Spinal cord (tissue), 9 donors: ENCODE measurements at regions not wholly inside any gene's neighbourhood (a gene's known extent, or its start where the extent isn't known, plus 50 kb on each side); places are given as distances from the start of the nearest gene placed in this dataset.
A peak's percentile ranks its signal among the peaks of the same experiment; 100 is the strongest.

Experiments used
- DNase-seq, 6 donors: peaks; one replicate each; pipeline versions ENCODE4 v3.0.0 to v3.0.0-alpha.2; 2013 to 2015; ENCODE audit warnings: low spot score in 6 of 6, low read depth in 4 of 6
- H3K27ac ChIP-seq: one replicate; pipeline ENCODE4 v1.5.1; 2013; ENCODE audit warnings: low read depth, low read length, control low read depth
- H3K27me3 ChIP-seq: one replicate; pipeline ENCODE4 v1.6.1; 2013; ENCODE audit warnings: low read length; ENCODE audit not compliant: control insufficient read depth, insufficient read depth
- H3K36me3 ChIP-seq: one replicate; pipeline ENCODE4 v1.6.1; 2013; ENCODE audit warnings: low read length; ENCODE audit not compliant: control insufficient read depth, insufficient read depth
- H3K4me1 ChIP-seq: one replicate; pipeline ENCODE4 v1.6.1; 2013; ENCODE audit warnings: low read length; ENCODE audit not compliant: control insufficient read depth, insufficient read depth
- H3K4me3 ChIP-seq: one replicate; pipeline ENCODE4 v1.5.1; 2013; ENCODE audit warnings: low read depth, low read length, control low read depth
- H3K9me3 ChIP-seq: one replicate; pipeline ENCODE4 v1.6.1; 2013; ENCODE audit warnings: low read length; ENCODE audit not compliant: control insufficient read depth, insufficient read depth
- WGBS: methylation state at CpG from one replicate; pipeline ENCODE4 v1.1.5; 2013; ENCODE audit warnings: missing lambda C conversion rate; ENCODE audit not compliant: insufficient coverage; 5-methylcytosine and 5-hydroxymethylcytosine counted together
- donor health status: healthy.

- H3K9me3 ChIP-seq: no peaks in the 10 kb centered on the region
- 36% methylated on average over 6 of the region's 12 CpGs for whole genome bisulfite sequencing
- H3K27ac ChIP-seq: no peak overlapping the region
- no peaks in the 10 kb centered on the region for H3K36me3 ChIP-seq
- no peak overlapping the region for H3K4me3 ChIP-seq
- no peaks in the 10 kb centered on the region for H3K27me3 ChIP-seq
- peak in 1 of 6 donors; percentile 27 for DNase-seq
- H3K4me1 ChIP-seq: peaks cover 35% of the 10 kb centered on the region
These were observed 665.5 kb downstream of the PTPRU start for GRCh38 chr1:29901624-29902325.

DNA sequence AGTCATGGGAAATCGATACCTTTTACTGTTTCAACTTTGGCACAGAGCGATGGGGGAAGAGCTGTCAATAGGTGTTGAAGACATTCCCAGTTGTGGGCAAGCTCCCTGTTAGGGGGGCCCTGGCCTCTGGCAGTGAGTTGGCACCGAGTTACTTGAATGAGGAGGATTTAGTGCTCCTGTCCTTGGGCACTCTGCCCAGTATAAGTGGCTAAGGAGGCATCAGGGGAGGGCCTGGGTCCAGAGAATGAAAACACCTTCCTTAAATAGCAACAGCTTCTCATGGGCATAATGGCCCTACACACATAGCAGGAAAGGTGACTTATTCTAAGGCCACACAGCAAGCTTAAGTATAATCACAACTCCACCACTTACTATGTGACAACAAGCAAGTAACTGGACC lies 664.4 kb downstream of the PTPRU start:
- H3K9me3 ChIP-seq: no peaks in the 10 kb centered on the region
- peak in 2 of 6 donors; percentile 57 to 69 for DNase-seq
- no peak overlapping the region for H3K27ac ChIP-seq
- 50% methylated on average over 2 of the region's 3 CpGs for WGBS
- H3K4me3 ChIP-seq: no peak overlapping the region
- H3K36me3 ChIP-seq: no peaks in the 10 kb centered on the region
- no peaks in the 10 kb centered on the region for H3K27me3 ChIP-seq
- peaks cover 30% of the 10 kb centered on the region for H3K4me1 ChIP-seq

GRCh38 chr1:29900104-29900679 lies 663.9 kb downstream of the PTPRU start:
- Histone ChIP-seq H3K36me3 (no peaks in the 10 kb centered on the region), H3K27me3 (no peaks in the 10 kb centered on the region), H3K27ac (no peak overlapping the region), H3K4me1 (peaks cover 30% of the 10 kb centered on the region), H3K4me3 (no peak overlapping the region), H3K9me3 (no peaks in the 10 kb centered on the region)
- 44% methylated on average over 10 of the region's 20 CpGs for WGBS
- peak in 2 of 6 donors; percentile 60 to 62 for DNase-seq

GRCh38 chr1:29896791-29897714 lies 660.7 kb downstream of the PTPRU start:
- H3K4me3 ChIP-seq: no peak overlapping the region
- H3K27me3 ChIP-seq: no peaks in the 10 kb centered on the region
- H3K4me1 ChIP-seq: peaks cover 20% of the 10 kb centered on the region
- no peak for DNase-seq
- H3K27ac ChIP-seq: no peak overlapping the region
- H3K36me3 ChIP-seq: no peaks in the 10 kb centered on the region
- H3K9me3 ChIP-seq: no peaks in the 10 kb centered on the region
- 81% methylated on average over 8 of the region's 12 CpGs for WGBS

GRCh38 chr1:29896300-29896699 lies 660.0 kb downstream of the PTPRU start:
- peaks cover 15% of the 10 kb centered on the region for H3K4me1 ChIP-seq
- H3K27ac ChIP-seq: no peak overlapping the region
- no peak overlapping the region for H3K4me3 ChIP-seq
- no peaks in the 10 kb centered on the region for H3K36me3 ChIP-seq
- H3K27me3 ChIP-seq: no peaks in the 10 kb centered on the region
- WGBS: 94% methylated on average over 1 of the region's 3 CpGs
- no peak for DNase-seq
- H3K9me3 ChIP-seq: no peaks in the 10 kb centered on the region

- no peak for DNase-seq
- H3K27me3 ChIP-seq: no peaks in the 10 kb centered on the region
- no peak overlapping the region for H3K4me3 ChIP-seq
- no peak overlapping the region for H3K27ac ChIP-seq
- 83% methylated on average over 4 of the region's 4 CpGs for WGBS
- no peaks in the 10 kb centered on the region for H3K9me3 ChIP-seq
- H3K36me3 ChIP-seq: no peaks in the 10 kb centered on the region
- peaks cover 9% of the 10 kb centered on the region for H3K4me1 ChIP-seq
These were observed 658.9 kb downstream of the PTPRU start for GRCh38 chr1:29895201-29895600.

- H3K36me3 ChIP-seq: no peaks in the 10 kb centered on the region
- DNase-seq: no peak
- H3K27ac ChIP-seq: no peak overlapping the region
- H3K9me3 ChIP-seq: no peaks in the 10 kb centered on the region
- H3K27me3 ChIP-seq: no peaks in the 10 kb centered on the region
- no peak overlapping the region for H3K4me3 ChIP-seq
- peaks cover 3% of the 10 kb centered on the region for H3K4me1 ChIP-seq
- 76% methylated on average over 1 of the region's 5 CpGs for WGBS
These were observed 658.0 kb downstream of the PTPRU start for GRCh38 chr1:29894311-29894710.

GRCh38 chr1:29893806-29894205 lies 657.5 kb downstream of the PTPRU start:
- H3K27me3 ChIP-seq: no peaks in the 10 kb centered on the region
- DNase-seq: no peak
- WGBS: 84% methylated on average over 3 of the region's 5 CpGs

GRCh38 chr1:29893046-29893723 lies 656.9 kb downstream of the PTPRU start:
- Histone ChIP-seq H3K36me3 (no peaks in the 10 kb centered on the region), H3K9me3 (no peaks in the 10 kb centered on the region), H3K27ac (no peak overlapping the region), H3K4me1 (no peaks in the 10 kb centered on the region), H3K4me3 (no peak overlapping the region), H3K27me3 (no peaks in the 10 kb centered on the region)
- 91% methylated on average over 4 of the region's 7 CpGs for WGBS
- DNase-seq: no peak

More at GRCh38 chr1:29893806-29894205, 657.5 kb downstream of the PTPRU start:
- Histone ChIP-seq H3K4me3 (no peak overlapping the region), H3K4me1 (no peaks in the 10 kb centered on the region), H3K9me3 (no peaks in the 10 kb centered on the region), H3K27ac (no peak overlapping the region), H3K36me3 (no peaks in the 10 kb centered on the region)
